Peyer's patch (tissue), 4 donors: ENCODE measurements at regions not wholly inside any gene's neighbourhood (a gene's known extent, or its start where the extent isn't known, plus 50 kb on each side); places are given as distances from the start of the nearest gene placed in this dataset.

Source experiments
- CTCF ChIP-seq, 6 experiments: fragments of 450-650 bp in 4 of 6; fragments of 200-600 bp in 2 of 6; sonication (generic) in 1 of 6; IDR thresholded peaks; one replicate each; pipeline ENCODE4 v1.5.1; 2017 to 2019; ENCODE audit warnings: antibody characterized with exemption in 6 of 6, mild to moderate bottlenecking in 3 of 6, moderate library complexity in 1 of 6
- POLR2A ChIP-seq, 2 donors: fragments of 450-650 bp; IDR thresholded peaks; one replicate each; pipeline ENCODE4 v1.5.1; 2017; ENCODE audit warnings: antibody characterized with exemption in 2 of 2, mild to moderate bottlenecking in 2 of 2, moderate library complexity in 2 of 2

GRCh38 chr1:119276558-119276957 lies 92.0 kb upstream of the HAO2 start:
- TF ChIP-seq POLR2A (IDR thresholded peaks at IDR 0.05), result no peak
- TF ChIP-seq CTCF (IDR thresholded peaks at IDR 0.05), result peak in 1 of 6 experiments; percentile 5
